OCI-LY3 (cell line): ENCODE measurements at regions not wholly inside any gene's neighbourhood (a gene's known extent, or its start where the extent isn't known, plus 50 kb on each side); places are given as distances from the start of the nearest gene placed in this dataset.

Experiments used
- CTCF ChIP-seq: fragments of 200-600, 300-600 bp; sonication (generic); IDR thresholded peaks from 2 replicates; pipeline ENCODE4 v1.5.1; 2014; ENCODE audit warnings: antibody characterized with exemption, low read length, low read depth
- EZH2phosphoT487 ChIP-seq: fragments of 200-600 bp; shearing (Covaris generic); IDR thresholded peaks from 2 replicates; pipeline ENCODE4 v1.6.1; 2018; ENCODE audit warnings: antibody characterized with exemption, mixed run types, low read depth

GRCh38 chr12:113655919-113656318 is 184.2 kb upstream of the LHX5 start:
- no peak for TF ChIP-seq CTCF
- TF ChIP-seq EZH2phosphoT487 = no peak
